Activated CD4-positive, alpha-beta memory T cell treated with anti-CD3 and anti-CD28 coated beads for 36 hours (primary cell): ENCODE measurements at regions not wholly inside any gene's neighbourhood (a gene's known extent, or its start where the extent isn't known, plus 50 kb on each side); places are given as distances from the start of the nearest gene placed in this dataset.

ENCODE experiments used
- CTCF ChIA-PET: fragments of 350-600 bp; sonication (Branson Sonifier 250); formaldehyde crosslinking; loops from one replicate; lab custom pipeline; 2021; ENCODE audit warnings: antibody characterized with exemption, inconsistent platforms; lab: Charles Lee
- POLR2A ChIA-PET: fragments of 350-600 bp; sonication (Branson Sonifier 250); formaldehyde crosslinking; loops from one replicate; lab custom pipeline; 2021; ENCODE audit warnings: antibody characterized with exemption; lab: Charles Lee
- DNase-seq: peaks from one replicate; pipeline ENCODE4 v3.0.0-alpha.2; 2020
- H3K27ac Mint-ChIP-seq: one replicate; pipeline ENCODE4 v1.8.0; 2021; ENCODE audit warnings: mixed read lengths
- H3K27me3 Mint-ChIP-seq: one replicate; pipeline ENCODE4 v1.8.0; 2021; ENCODE audit warnings: mixed read lengths
- H3K36me3 Mint-ChIP-seq: one replicate; pipeline ENCODE4 v1.8.0; 2021; ENCODE audit warnings: mixed read lengths
- H3K4me1 Mint-ChIP-seq: one replicate; pipeline ENCODE4 v1.8.0; 2021; ENCODE audit warnings: low read depth, mixed read lengths
- H3K4me3 Mint-ChIP-seq: one replicate; pipeline ENCODE4 v1.8.0; 2021; ENCODE audit warnings: mild to moderate bottlenecking, mixed read lengths
- H3K9me3 Mint-ChIP-seq: one replicate; pipeline ENCODE4 v1.8.0; 2021; ENCODE audit warnings: mixed read lengths
- intact Hi-C: fragments of 100-400 bp; cut with micrococcal nuclease; formaldehyde crosslinking; loops from one replicate; pipeline ENCODE4 v1.15.1; 2023

DNA sequence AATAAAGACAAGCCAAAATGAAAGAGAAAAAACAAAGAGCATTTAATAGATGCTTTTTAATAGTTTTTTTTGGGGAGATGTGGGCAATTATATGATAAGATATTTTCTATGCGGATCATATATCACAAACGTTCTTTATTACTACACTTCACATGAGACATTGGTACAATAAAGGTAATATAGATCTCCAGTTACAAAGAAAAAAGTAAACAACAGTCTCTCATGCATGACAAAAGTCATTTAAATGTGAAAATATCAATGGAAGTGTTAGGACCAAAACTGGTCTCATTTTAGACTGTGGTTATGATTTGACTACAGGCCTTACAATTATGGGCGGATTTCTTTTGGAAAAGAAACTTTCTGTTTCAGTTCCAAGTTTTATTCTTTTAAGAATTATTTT, 687.0 kb downstream of the ADGRL2 start:
- intact Hi-C loops: no loop called here
- H3K9me3 Mint-ChIP-seq: no peaks in the 10 kb centered on the region
- no peak for DNase-seq
- no peak overlapping the region for H3K27ac Mint-ChIP-seq
- no peaks in the 10 kb centered on the region for H3K4me1 Mint-ChIP-seq
- no peak overlapping the region for H3K4me3 Mint-ChIP-seq
- no peaks in the 10 kb centered on the region for H3K36me3 Mint-ChIP-seq
- ChIA-PET POLR2A (no interaction called here), CTCF (no interaction called here)
- H3K27me3 Mint-ChIP-seq: no peaks in the 10 kb centered on the region

DNA sequence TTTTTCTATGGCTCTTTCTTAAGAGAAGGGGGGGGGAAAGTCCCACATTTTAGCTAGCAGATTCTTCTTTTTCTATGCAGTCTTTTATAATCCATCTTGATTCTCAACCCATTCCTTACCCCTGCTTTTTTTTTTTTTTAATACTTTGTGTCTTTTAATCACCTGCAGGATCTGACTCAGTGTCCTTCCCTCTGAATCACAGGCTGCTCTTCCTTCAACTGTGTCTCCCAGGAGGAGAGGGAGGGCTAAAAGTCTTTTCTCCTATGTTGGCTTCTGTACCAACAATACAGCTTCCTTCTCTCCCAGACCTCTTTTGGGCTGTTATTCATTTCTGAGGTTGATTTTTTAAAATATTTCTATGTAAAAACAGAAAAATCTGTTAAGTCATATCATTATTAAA, 686.2 kb downstream of the ADGRL2 start:
- no peaks in the 10 kb centered on the region for H3K9me3 Mint-ChIP-seq
- POLR2A ChIA-PET: no interaction called here
- H3K27ac Mint-ChIP-seq: no peak overlapping the region
- DNase-seq: no peak
- H3K4me3 Mint-ChIP-seq: no peak overlapping the region
- intact Hi-C loops: no loop called here
- CTCF ChIA-PET: no interaction called here
- no peaks in the 10 kb centered on the region for H3K4me1 Mint-ChIP-seq
- no peaks in the 10 kb centered on the region for H3K27me3 Mint-ChIP-seq
- H3K36me3 Mint-ChIP-seq: no peaks in the 10 kb centered on the region

DNA sequence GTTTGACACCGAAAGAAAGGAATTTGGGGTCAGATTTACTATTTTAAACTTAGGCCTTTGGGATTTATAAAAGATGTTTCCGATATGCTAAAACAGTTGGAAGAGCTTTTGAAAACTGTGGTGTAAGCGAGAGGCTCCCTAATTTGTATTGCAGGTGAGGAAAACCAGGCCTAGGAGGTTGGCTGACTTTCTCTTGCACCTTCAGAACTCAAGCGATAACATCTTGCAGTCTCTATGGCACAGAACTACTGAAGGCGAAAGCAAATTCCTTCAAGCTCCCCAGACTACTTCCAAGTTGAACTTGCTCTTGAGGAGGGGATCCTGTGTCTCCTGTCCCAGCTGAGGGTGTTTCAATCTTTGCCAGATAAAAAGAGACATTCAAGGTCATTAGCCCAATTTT, 685.7 kb downstream of the ADGRL2 start:
- ChIA-PET POLR2A (no interaction called here), CTCF (no interaction called here)
- DNase-seq: no peak
- H3K36me3 Mint-ChIP-seq: no peaks in the 10 kb centered on the region
- H3K4me3 Mint-ChIP-seq: no peak overlapping the region
- H3K27me3 Mint-ChIP-seq: no peaks in the 10 kb centered on the region
- H3K4me1 Mint-ChIP-seq: no peaks in the 10 kb centered on the region
- no peaks in the 10 kb centered on the region for H3K9me3 Mint-ChIP-seq
- intact Hi-C loops: no loop called here
- no peak overlapping the region for H3K27ac Mint-ChIP-seq

GRCh38 chr1:82485591-82486369, 685.0 kb downstream of the ADGRL2 start:
- DNase-seq: no peak
- ChIA-PET POLR2A (no interaction called here), CTCF (no interaction called here)
- Mint-ChIP-seq H3K4me1 (no peaks in the 10 kb centered on the region), H3K27ac (no peak overlapping the region), H3K9me3 (no peaks in the 10 kb centered on the region), H3K4me3 (no peak overlapping the region), H3K36me3 (no peaks in the 10 kb centered on the region), H3K27me3 (no peaks in the 10 kb centered on the region)
- intact Hi-C loops: no loop called here

DNA sequence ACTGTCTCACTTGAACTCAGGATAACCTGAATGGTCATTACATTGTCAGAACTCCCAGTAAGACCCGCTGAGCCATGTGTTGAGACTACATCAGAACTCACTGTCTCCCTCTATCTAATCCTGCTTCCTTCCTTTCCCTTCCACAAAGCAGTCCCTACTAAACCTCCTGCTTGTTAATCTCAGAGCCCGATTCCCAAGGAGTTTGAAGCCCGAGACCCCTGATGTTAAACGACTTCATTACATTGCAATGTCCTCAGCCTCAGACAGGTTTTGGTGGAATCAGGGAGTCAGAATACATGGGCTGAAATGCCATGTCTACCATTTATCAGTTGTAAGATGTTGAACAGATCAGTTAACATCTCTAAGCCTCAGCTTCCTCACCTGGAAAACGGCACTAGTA, 682.4 kb downstream of the ADGRL2 start:
- H3K4me1 Mint-ChIP-seq: no peaks in the 10 kb centered on the region
- no peak overlapping the region for H3K4me3 Mint-ChIP-seq
- ChIA-PET POLR2A (no interaction called here), CTCF (no interaction called here)
- H3K27me3 Mint-ChIP-seq: no peaks in the 10 kb centered on the region
- H3K9me3 Mint-ChIP-seq: no peaks in the 10 kb centered on the region
- intact Hi-C loops: no loop called here
- no peak overlapping the region for H3K27ac Mint-ChIP-seq
- H3K36me3 Mint-ChIP-seq: no peaks in the 10 kb centered on the region
- DNase-seq: no peak

DNA sequence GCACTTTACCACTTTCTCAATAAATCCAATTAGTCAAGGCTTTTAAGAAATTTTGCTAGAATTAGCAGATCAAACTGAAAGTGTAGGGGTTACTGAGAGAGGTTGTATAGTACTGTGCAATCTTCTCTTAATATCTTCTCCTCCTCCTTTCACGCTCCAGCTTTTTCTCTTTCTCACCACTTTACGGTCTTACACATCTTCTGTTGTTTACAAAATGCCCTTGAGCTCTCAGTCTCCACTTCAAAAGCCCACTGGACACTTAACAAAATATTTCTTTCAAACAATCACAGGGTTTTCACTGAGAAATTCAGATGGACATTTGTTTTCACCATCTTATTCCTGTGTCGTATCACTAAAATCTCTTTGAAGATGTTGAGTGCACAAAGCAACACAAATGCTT, 678.2 kb downstream of the ADGRL2 start:
- DNase-seq: no peak
- H3K4me1 Mint-ChIP-seq: no peaks in the 10 kb centered on the region
- no peaks in the 10 kb centered on the region for H3K27me3 Mint-ChIP-seq
- no peak overlapping the region for H3K4me3 Mint-ChIP-seq
- intact Hi-C loops: no loop called here
- ChIA-PET POLR2A (no interaction called here), CTCF (no interaction called here)
- no peak overlapping the region for H3K27ac Mint-ChIP-seq
- H3K9me3 Mint-ChIP-seq: no peaks in the 10 kb centered on the region
- no peaks in the 10 kb centered on the region for H3K36me3 Mint-ChIP-seq

DNA sequence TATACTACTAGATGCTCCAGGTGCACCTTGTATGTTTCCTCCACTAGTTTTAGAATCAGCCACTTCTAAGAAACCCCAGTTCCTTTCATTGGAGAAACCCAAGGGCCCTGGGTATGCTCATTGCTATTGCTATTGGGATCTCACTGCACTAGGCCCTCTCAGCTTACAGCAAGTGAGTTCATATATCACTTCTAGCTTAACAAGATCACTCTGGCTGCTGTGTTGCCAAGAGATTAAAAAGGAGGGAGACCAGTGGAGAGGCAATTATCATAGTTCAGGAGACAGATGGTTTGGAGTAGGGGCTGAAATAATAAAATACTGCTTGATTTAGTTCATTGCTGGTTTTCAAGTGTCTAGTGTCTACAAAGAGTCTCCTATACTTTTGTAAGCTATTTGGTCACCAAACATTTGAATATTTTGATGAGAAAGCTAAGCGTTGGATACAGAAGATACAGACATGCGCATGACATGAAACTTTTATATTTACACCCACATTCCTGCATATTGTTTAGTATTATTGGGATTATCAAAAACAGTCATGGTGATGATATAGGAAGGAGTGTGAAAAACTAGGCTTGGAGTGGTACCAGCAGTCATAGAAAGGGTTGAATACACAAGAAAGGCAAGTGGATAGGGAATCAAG, 671.9 kb downstream of the ADGRL2 start:
- Mint-ChIP-seq H3K4me3 (no peak overlapping the region), H3K4me1 (no peaks in the 10 kb centered on the region), H3K36me3 (no peaks in the 10 kb centered on the region), H3K9me3 (no peaks in the 10 kb centered on the region), H3K27me3 (no peaks in the 10 kb centered on the region), H3K27ac (no peak overlapping the region)
- ChIA-PET CTCF (no interaction called here), POLR2A (no interaction called here)
- intact Hi-C loops: no loop called here
- no peak for DNase-seq

GRCh38 chr1:82466891-82467290, 666.2 kb downstream of the ADGRL2 start:
- POLR2A ChIA-PET: no interaction called here
- no peaks in the 10 kb centered on the region for H3K9me3 Mint-ChIP-seq
- H3K4me1 Mint-ChIP-seq: no peaks in the 10 kb centered on the region
- no peak overlapping the region for H3K27ac Mint-ChIP-seq
- DNase-seq: no peak
- intact Hi-C loops: no loop called here
- H3K27me3 Mint-ChIP-seq: no peaks in the 10 kb centered on the region
- no peak overlapping the region for H3K4me3 Mint-ChIP-seq
- no peaks in the 10 kb centered on the region for H3K36me3 Mint-ChIP-seq
- CTCF ChIA-PET: no interaction called here

GRCh38 chr1:82466416-82466815, 665.7 kb downstream of the ADGRL2 start:
- POLR2A ChIA-PET: no interaction called here
- intact Hi-C loops: no loop called here
- Mint-ChIP-seq H3K27ac (no peak overlapping the region), H3K9me3 (no peaks in the 10 kb centered on the region), H3K4me1 (no peaks in the 10 kb centered on the region), H3K27me3 (no peaks in the 10 kb centered on the region), H3K4me3 (no peak overlapping the region), H3K36me3 (no peaks in the 10 kb centered on the region)
- DNase-seq: no peak
- CTCF ChIA-PET: no interaction called here

DNA sequence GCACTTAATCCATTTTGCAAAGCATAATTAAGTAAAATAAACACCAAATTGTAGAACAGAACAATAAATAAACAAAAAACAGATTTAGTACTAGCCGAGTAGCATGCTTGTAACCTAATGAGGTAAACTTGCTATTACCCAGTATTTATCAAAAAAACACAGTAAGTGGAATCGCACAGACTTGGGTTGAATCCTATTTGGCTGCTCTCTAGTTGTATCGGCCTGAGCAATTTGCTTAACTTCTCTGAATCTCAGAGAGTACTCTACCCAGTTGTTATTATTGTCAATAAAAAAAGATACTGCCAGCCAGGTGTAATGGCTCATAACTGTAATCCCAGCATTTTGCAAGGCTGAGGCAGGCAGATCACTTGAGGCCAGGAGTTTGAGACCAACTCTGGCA, 664.3 kb downstream of the ADGRL2 start:
- Mint-ChIP-seq H3K9me3 (no peaks in the 10 kb centered on the region), H3K4me3 (no peak overlapping the region), H3K27me3 (no peaks in the 10 kb centered on the region), H3K36me3 (no peaks in the 10 kb centered on the region), H3K27ac (no peak overlapping the region), H3K4me1 (no peaks in the 10 kb centered on the region)
- CTCF ChIA-PET: no interaction called here
- POLR2A ChIA-PET: no interaction called here
- no peak for DNase-seq
- intact Hi-C loops: no loop called here

GRCh38 chr1:82464362-82465001, 663.7 kb downstream of the ADGRL2 start:
- POLR2A ChIA-PET: no interaction called here
- H3K27me3 Mint-ChIP-seq: no peaks in the 10 kb centered on the region
- H3K9me3 Mint-ChIP-seq: no peaks in the 10 kb centered on the region
- DNase-seq: no peak
- CTCF ChIA-PET: no interaction called here
- intact Hi-C loops: no loop called here
- no peaks in the 10 kb centered on the region for H3K4me1 Mint-ChIP-seq
- H3K27ac Mint-ChIP-seq: no peak overlapping the region
- no peaks in the 10 kb centered on the region for H3K36me3 Mint-ChIP-seq
- no peak overlapping the region for H3K4me3 Mint-ChIP-seq

GRCh38 chr1:82463951-82464350, 663.2 kb downstream of the ADGRL2 start:
- intact Hi-C loops: no loop called here
- DNase-seq: no peak
- ChIA-PET CTCF (no interaction called here), POLR2A (no interaction called here)
- Mint-ChIP-seq H3K4me3 (no peak overlapping the region), H3K27ac (no peak overlapping the region), H3K4me1 (no peaks in the 10 kb centered on the region), H3K36me3 (no peaks in the 10 kb centered on the region), H3K9me3 (no peaks in the 10 kb centered on the region), H3K27me3 (no peaks in the 10 kb centered on the region)

GRCh38 chr1:82462366-82462765, 661.6 kb downstream of the ADGRL2 start:
- Mint-ChIP-seq H3K27ac (no peak overlapping the region), H3K27me3 (no peaks in the 10 kb centered on the region), H3K4me1 (no peaks in the 10 kb centered on the region), H3K9me3 (no peaks in the 10 kb centered on the region), H3K4me3 (no peak overlapping the region), H3K36me3 (no peaks in the 10 kb centered on the region)
- no peak for DNase-seq
- intact Hi-C loops: no loop called here
- CTCF ChIA-PET: no interaction called here
- POLR2A ChIA-PET: no interaction called here
